Activated naive CD8-positive, alpha-beta T cell (primary cell): ENCODE measurements at regions not wholly inside any gene's neighbourhood (a gene's known extent, or its start where the extent isn't known, plus 50 kb on each side); places are given as distances from the start of the nearest gene placed in this dataset.

ENCODE experiments used
- H3K27ac Mint-ChIP-seq: one replicate; pipeline ENCODE4 v1.8.0; 2021; ENCODE audit warnings: mixed read lengths
- H3K27me3 Mint-ChIP-seq: one replicate; pipeline ENCODE4 v1.8.0; 2021; ENCODE audit warnings: mixed read lengths
- H3K36me3 Mint-ChIP-seq: one replicate; pipeline ENCODE4 v1.8.0; 2021; ENCODE audit warnings: mixed read lengths
- H3K4me1 Mint-ChIP-seq: one replicate; pipeline ENCODE4 v1.8.0; 2021; ENCODE audit warnings: low read depth, mixed read lengths
- H3K4me3 Mint-ChIP-seq: one replicate; pipeline ENCODE4 v1.8.0; 2021; ENCODE audit warnings: mild to moderate bottlenecking, mixed read lengths
- H3K9me3 Mint-ChIP-seq: one replicate; pipeline ENCODE4 v1.8.0; 2021; ENCODE audit warnings: low read depth, mixed read lengths

GRCh38 chr1:38477811-38478210 is 381.8 kb downstream of the RRAGC start:
- Mint-ChIP-seq H3K36me3 (peaks cover 9% of the 10 kb centered on the region), H3K4me1 (peaks cover 14% of the 10 kb centered on the region), H3K4me3 (no peak overlapping the region), H3K9me3 (peaks cover 16% of the 10 kb centered on the region), H3K27me3 (peaks cover 35% of the 10 kb centered on the region), H3K27ac (no peak overlapping the region)

DNA sequence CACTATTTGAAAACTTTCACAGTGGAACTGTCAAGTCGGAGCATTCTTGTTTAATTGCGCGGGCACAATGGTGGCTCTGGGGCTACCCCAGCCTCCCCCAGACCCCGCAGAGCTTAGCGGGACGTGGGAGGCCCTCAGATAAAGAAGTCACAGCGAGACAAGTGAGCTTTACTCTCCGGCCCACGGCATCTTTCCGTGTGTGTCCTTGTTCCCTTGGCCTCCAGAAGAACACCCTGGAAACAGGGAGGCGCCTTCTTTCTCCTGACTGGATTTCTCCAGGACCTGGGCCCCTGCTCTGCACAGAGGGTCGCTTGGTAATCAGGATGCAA is 382.8 kb downstream of the RRAGC start:
- H3K4me1 Mint-ChIP-seq: peaks cover 14% of the 10 kb centered on the region
- peaks cover 16% of the 10 kb centered on the region for H3K9me3 Mint-ChIP-seq
- H3K4me3 Mint-ChIP-seq: no peak overlapping the region
- H3K36me3 Mint-ChIP-seq: peaks cover 9% of the 10 kb centered on the region
- peaks cover 43% of the 10 kb centered on the region for H3K27me3 Mint-ChIP-seq
- no peak overlapping the region for H3K27ac Mint-ChIP-seq

GRCh38 chr1:38476111-38476849 is 383.3 kb downstream of the RRAGC start:
- H3K9me3 Mint-ChIP-seq: peaks cover 16% of the 10 kb centered on the region
- no peak overlapping the region for H3K27ac Mint-ChIP-seq
- H3K27me3 Mint-ChIP-seq: peaks cover 42% of the 10 kb centered on the region
- no peak overlapping the region for H3K4me3 Mint-ChIP-seq
- H3K4me1 Mint-ChIP-seq: peaks cover 14% of the 10 kb centered on the region
- H3K36me3 Mint-ChIP-seq: peaks cover 9% of the 10 kb centered on the region

GRCh38 chr1:38475624-38476005 is 384.0 kb downstream of the RRAGC start:
- Mint-ChIP-seq H3K9me3 (peaks cover 16% of the 10 kb centered on the region), H3K36me3 (peaks cover 9% of the 10 kb centered on the region), H3K4me3 (no peak overlapping the region), H3K4me1 (peaks cover 14% of the 10 kb centered on the region), H3K27me3 (peaks cover 44% of the 10 kb centered on the region), H3K27ac (no peak overlapping the region)

DNA sequence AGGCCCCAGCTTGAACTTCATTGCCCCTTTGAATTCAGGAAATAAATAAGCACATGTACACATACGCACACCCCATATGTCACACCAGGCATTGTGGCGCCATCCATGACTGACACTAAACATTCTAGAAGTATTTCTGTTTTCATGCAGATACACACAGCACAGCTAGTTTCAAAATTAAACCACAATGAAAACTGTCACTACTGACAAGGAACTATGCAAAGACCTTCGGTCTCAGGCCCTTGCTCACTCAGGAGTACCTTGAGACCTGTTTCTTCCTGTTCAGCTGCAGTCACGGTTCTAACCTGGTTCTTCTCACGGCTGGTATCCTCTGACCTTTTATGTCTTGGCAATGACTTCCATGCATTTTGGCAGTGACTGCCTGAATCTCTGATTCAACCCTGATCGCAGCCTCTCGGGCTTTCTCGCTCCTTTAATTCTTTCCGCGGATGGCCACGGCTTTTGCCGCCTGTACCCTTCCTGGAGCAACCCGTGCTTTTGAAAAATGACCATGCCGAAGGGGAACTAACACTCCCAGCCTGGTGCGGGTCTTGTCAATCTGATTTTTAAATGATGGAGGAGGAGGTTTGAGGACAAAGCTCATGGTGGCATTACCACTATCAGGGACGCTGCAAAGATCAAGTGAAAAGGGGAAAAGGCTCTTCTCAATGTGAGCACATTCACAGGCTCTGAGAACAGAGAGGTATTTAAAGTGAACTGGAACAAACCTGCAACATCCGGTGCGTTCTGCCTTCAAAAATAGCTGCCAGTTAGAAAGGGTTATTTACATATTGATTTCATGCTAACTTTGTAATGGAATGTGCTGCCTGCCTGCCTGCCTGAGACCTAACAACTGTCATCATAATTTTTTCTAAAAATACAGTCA is 384.6 kb downstream of the RRAGC start:
- H3K27ac Mint-ChIP-seq: no peak overlapping the region
- peak overlapping the region; percentile 63 for H3K4me3 Mint-ChIP-seq
- H3K9me3 Mint-ChIP-seq: peaks cover 16% of the 10 kb centered on the region
- peaks cover 46% of the 10 kb centered on the region for H3K27me3 Mint-ChIP-seq
- H3K4me1 Mint-ChIP-seq: peaks cover 14% of the 10 kb centered on the region
- H3K36me3 Mint-ChIP-seq: peaks cover 9% of the 10 kb centered on the region

DNA sequence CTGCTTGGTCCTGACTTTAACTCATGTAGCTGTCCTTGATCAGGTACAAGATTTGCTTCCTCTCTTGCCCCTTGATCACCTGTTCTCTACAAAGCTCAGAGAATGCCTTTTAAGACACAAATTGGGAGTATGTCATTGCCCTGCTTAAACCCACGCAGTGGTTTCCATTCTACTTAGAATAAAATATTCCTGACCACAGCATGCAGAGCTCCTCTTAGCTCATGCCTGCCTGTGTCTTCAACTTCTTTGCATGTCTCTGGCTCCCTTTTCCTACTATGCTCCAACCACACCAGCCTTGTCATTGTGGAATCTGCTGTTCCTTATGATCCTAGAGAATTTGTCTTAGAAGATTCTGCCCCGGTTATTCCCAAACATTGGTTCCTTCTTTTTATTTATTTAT is 393.1 kb downstream of the RRAGC start:
- H3K36me3 Mint-ChIP-seq: no peaks in the 10 kb centered on the region
- no peak overlapping the region for H3K27ac Mint-ChIP-seq
- H3K4me1 Mint-ChIP-seq: no peaks in the 10 kb centered on the region
- H3K9me3 Mint-ChIP-seq: peaks cover 3% of the 10 kb centered on the region
- peaks cover 27% of the 10 kb centered on the region for H3K27me3 Mint-ChIP-seq
- H3K4me3 Mint-ChIP-seq: no peak overlapping the region

GRCh38 chr1:38465460-38465859 is 394.1 kb downstream of the RRAGC start:
- Mint-ChIP-seq H3K4me1 (no peaks in the 10 kb centered on the region), H3K36me3 (no peaks in the 10 kb centered on the region), H3K4me3 (no peak overlapping the region), H3K27ac (no peak overlapping the region), H3K27me3 (peaks cover 22% of the 10 kb centered on the region), H3K9me3 (peaks cover 3% of the 10 kb centered on the region)

- H3K4me1 Mint-ChIP-seq: no peaks in the 10 kb centered on the region
- H3K4me3 Mint-ChIP-seq: no peak overlapping the region
- no peaks in the 10 kb centered on the region for H3K36me3 Mint-ChIP-seq
- H3K27me3 Mint-ChIP-seq: peaks cover 20% of the 10 kb centered on the region
- H3K9me3 Mint-ChIP-seq: peaks cover 3% of the 10 kb centered on the region
- H3K27ac Mint-ChIP-seq: no peak overlapping the region
Observed at GRCh38 chr1:38464071-38464661, 395.4 kb downstream of the RRAGC start.

- Mint-ChIP-seq H3K9me3 (peaks cover 3% of the 10 kb centered on the region), H3K27ac (no peak overlapping the region), H3K36me3 (no peaks in the 10 kb centered on the region), H3K27me3 (peaks cover 19% of the 10 kb centered on the region), H3K4me1 (no peaks in the 10 kb centered on the region), H3K4me3 (no peak overlapping the region)
Observed at GRCh38 chr1:38463074-38463473, 396.5 kb downstream of the RRAGC start.

- Mint-ChIP-seq H3K27ac (no peak overlapping the region), H3K27me3 (peaks cover 4% of the 10 kb centered on the region)
Observed at GRCh38 chr1:38456531-38456876, 403.1 kb downstream of the RRAGC start.

DNA sequence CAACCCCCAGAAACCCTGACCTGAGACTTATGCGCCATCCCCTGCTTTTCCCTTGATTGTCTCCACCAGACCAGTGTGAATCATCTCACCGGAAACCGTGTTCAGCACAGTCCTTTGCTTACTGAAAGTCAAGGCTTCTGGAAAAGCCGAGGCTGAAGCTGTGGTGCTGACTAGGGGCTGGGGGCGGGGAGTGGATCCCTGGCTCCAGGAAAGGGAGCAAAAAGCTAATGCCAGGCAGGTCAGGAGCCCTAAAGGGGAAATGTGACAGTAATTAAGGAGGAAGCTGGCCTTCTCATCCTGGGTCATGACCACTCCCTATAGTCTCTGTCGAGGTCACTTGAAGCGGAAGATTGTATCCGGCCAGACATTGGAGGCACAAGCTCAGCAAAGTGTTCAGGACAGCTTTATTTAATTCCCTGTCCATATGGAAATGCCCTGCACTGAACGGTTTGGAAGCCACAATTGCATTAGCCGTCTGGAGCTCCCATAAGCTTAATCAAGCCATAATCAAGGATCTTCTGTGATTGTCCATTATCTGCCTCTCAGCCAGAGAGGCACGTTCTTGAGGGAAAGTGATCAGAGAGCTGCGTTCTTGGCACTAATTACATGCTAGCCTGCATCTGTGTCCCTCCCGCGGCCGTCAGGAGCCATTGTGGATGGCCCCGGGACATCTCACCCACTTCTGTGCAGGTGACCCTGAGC is 403.6 kb downstream of the RRAGC start:
- no peaks in the 10 kb centered on the region for H3K9me3 Mint-ChIP-seq
- no peak overlapping the region for H3K27ac Mint-ChIP-seq
- peaks cover 4% of the 10 kb centered on the region for H3K27me3 Mint-ChIP-seq
- H3K4me3 Mint-ChIP-seq: no peak overlapping the region
- no peaks in the 10 kb centered on the region for H3K36me3 Mint-ChIP-seq
- H3K4me1 Mint-ChIP-seq: no peaks in the 10 kb centered on the region

More at GRCh38 chr1:38456531-38456876, 403.1 kb downstream of the RRAGC start:
- H3K4me1 Mint-ChIP-seq: no peaks in the 10 kb centered on the region
- no peak overlapping the region for H3K4me3 Mint-ChIP-seq
- H3K9me3 Mint-ChIP-seq: no peaks in the 10 kb centered on the region
- H3K36me3 Mint-ChIP-seq: no peaks in the 10 kb centered on the region

DNA sequence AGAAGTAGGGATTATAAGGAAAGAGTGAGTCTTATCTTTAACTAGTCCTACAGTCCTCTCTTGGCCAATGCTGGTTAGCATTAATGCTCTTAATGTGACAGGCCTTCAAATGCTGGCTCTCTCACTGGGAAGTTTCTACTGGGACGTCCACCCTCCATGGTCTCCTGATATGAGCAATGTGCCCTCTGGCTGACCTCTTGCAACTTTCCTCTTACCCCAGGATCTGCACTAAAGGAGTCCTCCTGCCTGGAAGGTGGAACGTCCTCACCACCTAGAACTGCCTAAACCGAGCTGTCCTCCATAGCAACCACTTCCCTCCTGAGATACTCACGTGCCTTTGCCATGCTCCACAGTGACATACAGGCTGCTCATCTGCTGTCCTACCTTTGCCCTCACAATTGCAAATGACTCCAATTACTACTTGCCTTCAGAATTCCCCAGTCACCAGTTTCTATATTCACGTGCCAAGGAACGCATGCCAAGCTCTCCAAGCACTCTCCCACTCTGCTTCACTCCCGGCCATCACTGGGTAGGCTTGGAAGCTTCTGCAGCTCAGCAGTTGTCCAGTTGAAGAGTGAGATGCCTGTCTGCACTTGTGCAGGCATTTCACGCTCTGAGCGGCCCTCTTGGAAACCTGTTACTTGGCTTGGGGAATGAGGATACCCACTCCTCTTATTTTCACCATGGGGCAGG is 404.7 kb downstream of the RRAGC start:
- H3K36me3 Mint-ChIP-seq: no peaks in the 10 kb centered on the region
- H3K27ac Mint-ChIP-seq: no peak overlapping the region
- no peak overlapping the region for H3K4me3 Mint-ChIP-seq
- H3K9me3 Mint-ChIP-seq: no peaks in the 10 kb centered on the region
- no peaks in the 10 kb centered on the region for H3K4me1 Mint-ChIP-seq
- peaks cover 4% of the 10 kb centered on the region for H3K27me3 Mint-ChIP-seq

DNA sequence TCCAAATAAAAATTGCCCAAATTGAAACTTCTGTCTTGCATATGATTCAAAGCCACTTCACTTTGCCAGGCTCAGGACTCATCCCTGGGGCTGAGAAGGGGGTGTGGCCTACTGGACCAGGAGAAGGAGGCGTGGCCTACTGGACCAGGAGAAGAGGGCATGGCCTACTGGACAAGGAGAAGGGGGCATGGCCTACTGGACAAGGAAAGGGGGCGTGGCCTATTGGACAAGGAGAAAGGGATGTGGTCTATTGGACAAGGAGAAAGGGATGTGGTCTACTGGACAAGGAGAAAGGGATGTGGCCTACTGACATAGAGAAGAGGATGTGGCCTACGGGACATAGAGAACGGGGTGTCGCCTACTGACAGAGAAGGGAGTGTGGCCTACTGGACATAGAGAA is 405.3 kb downstream of the RRAGC start:
- H3K4me3 Mint-ChIP-seq: no peak overlapping the region

GRCh38 chr1:38452246-38452645 is 405.7 kb upstream of the POU3F1 start:
- no peaks in the 10 kb centered on the region for H3K4me1 Mint-ChIP-seq
- H3K27me3 Mint-ChIP-seq: peaks cover 6% of the 10 kb centered on the region
- H3K36me3 Mint-ChIP-seq: no peaks in the 10 kb centered on the region

More for the DNA sequence above, 405.3 kb downstream of the RRAGC start:
- Mint-ChIP-seq H3K27me3 (peaks cover 4% of the 10 kb centered on the region), H3K9me3 (no peaks in the 10 kb centered on the region), H3K4me1 (no peaks in the 10 kb centered on the region), H3K27ac (no peak overlapping the region), H3K36me3 (no peaks in the 10 kb centered on the region)

More at GRCh38 chr1:38452246-38452645, 405.7 kb upstream of the POU3F1 start:
- H3K9me3 Mint-ChIP-seq: no peaks in the 10 kb centered on the region
- no peak overlapping the region for H3K27ac Mint-ChIP-seq
- no peak overlapping the region for H3K4me3 Mint-ChIP-seq
